DMS53 treated with DMSO at 0.1 percent for 48 hours (cell line): ENCODE measurements at regions not wholly inside any gene's neighbourhood (a gene's known extent, or its start where the extent isn't known, plus 50 kb on each side); places are given as distances from the start of the nearest gene placed in this dataset.

Source experiments
- DNase-seq: peaks from one replicate; lab custom pipeline; 2025; ENCODE audit not compliant: unreplicated experiment; lab: John Stamatoyannopoulos, UW

DNA sequence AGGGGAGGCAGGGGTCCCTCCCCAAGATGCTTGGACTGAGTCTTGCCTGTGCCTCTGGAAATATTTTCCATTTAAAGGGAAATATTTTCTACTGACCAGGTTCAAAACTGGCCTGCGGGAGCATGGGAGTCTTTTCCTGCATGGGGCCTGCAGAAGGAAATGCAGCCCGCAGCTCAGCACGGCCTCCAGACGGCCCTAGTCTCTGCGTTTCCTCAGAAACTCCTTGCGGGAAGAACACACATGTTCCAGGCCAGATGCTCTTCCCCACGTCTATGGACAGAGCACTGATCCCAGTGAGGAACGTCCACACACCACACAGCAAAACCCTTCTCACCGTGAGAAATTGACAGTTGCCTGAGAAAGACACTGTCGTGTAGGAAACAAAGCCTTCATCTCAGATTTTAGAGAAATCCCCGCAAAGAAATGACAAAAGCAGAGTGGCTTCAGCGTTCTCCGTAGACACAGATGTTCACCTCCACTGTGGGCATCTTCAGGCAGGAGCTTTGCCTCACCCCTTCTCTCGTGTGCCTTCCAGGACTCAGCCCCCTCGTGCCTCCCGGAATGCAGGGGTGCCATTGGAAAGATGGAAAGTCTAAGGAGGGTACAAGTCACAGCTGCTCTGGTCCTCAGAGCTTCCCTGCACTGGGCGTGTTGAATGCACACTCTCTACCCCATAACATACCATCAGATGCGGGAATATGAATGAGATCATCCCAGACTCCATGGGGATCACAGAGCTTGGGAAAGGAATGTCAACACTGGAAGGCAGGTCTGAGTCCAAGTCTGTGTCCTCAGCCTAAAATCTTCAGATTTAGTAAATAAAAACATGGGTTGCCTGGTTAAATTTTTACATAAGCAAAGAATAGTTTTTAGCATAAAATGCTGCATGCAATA lies 438.7 kb upstream of the SALL3 start:
- DNase-seq, result no peak

DNA sequence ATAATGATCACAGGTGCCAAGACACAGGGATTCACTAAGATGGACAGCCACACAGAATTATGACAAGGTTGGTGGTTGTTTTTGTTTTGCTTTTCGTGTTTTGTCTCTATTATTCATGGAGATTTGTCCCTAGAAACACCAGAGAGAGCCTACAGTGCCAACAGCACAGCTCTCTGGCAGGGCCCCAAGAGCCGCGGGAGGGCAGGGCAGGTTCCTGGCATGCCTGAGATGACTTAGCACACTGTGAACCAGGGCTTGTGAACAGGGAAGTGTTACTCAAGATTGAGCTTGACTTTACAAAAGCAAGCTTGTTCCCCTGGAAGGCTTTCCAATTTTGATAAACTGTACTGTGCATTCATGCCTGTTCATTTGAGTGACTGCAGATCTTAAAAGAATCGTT lies 437.4 kb upstream of the SALL3 start:
- no peak for DNase-seq

- DNase-seq, result no peak
Measured at GRCh38 chr18:78543201-78543725, 436.4 kb upstream of the SALL3 start.

GRCh38 chr18:78546281-78546680 lies 433.3 kb upstream of the SALL3 start:
- DNase-seq, result no peak

DNA sequence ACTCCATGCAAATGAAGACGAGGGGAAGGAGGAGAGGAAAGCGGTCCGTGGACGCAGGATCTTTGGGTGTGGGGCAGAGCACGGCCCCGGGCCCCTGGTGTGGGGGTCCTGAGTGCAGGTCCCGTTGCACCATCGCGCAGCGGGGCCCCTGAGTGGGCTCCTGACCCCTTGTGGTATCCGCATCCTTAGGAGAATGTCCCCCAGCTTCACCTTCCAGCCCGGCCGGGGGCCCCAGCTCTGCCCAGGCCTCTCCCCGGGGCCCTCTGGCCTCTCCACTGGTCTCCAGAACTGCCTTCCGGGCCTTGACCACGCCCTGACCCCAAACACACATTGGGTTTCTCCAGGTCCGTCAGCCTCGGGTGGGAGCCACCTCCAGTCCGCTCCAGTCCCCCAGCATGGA lies 431.8 kb upstream of the SALL3 start:
- no peak for DNase-seq

- DNase-seq, result no peak
Measured at GRCh38 chr18:78548261-78549058, 431.2 kb upstream of the SALL3 start.

- no peak for DNase-seq
Measured at GRCh38 chr18:78549971-78550370, 429.6 kb upstream of the SALL3 start.

- no peak for DNase-seq
Measured at GRCh38 chr18:78554944-78555608, 424.5 kb upstream of the SALL3 start.

DNA sequence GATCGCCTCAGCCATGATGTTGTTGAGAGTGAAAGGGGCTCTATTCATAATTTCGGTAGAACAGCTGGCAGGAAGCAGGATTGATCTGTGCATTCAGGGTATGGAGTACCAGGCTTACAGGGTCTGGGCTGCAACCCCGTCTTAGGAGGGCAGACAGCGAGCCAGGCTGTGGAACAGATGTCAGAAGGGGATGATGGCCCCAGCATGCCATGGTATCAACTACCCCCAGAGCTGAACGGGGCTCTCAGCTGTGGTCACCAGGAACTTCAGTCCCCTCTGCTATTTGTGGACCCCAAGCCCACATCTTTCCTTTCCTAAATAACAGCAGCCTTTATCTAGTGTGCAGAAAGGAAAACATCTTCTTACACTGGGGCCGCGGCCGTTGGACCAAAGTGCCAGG lies 422.2 kb upstream of the SALL3 start:
- DNase-seq, result no peak

- no peak for DNase-seq
Measured at GRCh38 chr18:78558101-78558810, 421.4 kb upstream of the SALL3 start.

DNA sequence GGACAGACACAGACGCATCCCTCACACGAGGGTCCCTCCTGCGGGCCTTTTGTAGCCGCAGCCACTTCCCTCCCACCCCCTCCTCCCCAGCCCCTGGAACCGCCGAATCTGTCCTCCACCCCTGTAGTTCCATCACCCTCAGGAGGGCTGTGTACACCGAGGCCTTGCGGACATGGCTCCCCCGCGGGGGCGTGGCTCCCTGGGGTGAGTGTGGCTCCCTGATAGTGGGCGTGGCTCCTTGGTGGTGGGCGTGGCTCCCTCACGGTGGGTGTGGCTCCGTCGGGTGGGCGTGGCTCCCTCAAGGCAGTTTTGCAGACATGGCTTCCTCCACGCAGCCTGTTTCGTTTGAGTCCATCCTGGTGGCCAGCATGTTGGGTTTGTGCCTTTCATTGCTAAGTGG lies 420.7 kb upstream of the SALL3 start:
- no peak for DNase-seq

GRCh38 chr18:78559584-78559983 lies 420.0 kb upstream of the SALL3 start:
- DNase-seq, result no peak

DNA sequence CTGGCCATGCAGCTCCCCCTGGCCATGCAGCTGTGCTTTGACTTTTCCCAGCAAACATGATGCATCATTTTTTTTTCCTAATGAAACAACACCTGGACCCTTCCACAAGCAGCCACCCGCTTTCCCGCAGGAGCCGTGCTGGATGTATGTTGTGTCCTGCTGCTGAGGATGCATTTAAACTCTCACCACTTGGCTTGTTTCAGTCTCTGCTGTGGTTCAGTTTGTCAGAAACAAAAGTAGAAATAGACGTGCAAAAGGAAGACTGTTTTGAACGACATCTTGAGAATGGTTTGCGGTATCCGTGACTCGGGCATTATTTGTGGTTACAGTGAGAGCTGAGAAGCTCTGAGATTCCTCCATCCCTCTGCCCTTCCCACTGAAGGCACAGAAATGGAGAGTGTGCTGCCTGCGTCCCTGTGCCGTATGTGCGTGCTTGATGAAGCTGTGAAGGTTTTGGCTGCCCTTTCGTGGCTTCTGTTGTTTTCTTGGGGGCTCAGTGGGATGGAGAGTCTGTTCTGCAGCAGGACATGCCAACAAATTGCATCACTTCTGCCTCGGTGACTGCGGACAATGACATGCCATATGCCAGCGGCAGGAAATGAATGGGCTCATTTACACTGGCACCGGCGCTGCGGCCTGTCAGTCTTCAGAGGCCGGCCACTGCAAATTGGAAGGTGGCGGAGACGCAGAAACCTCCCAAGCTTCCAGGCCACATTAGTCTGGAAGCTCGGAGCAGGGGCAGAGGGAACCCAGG lies 417.7 kb upstream of the SALL3 start:
- DNase-seq, result no peak

- DNase-seq, result no peak
Measured at GRCh38 chr18:78562531-78562961, 417.1 kb upstream of the SALL3 start.

GRCh38 chr18:78563110-78563509 lies 416.5 kb upstream of the SALL3 start:
- no peak for DNase-seq

- DNase-seq, result no peak
Measured at GRCh38 chr18:78564030-78564429, 415.6 kb upstream of the SALL3 start.

DNA sequence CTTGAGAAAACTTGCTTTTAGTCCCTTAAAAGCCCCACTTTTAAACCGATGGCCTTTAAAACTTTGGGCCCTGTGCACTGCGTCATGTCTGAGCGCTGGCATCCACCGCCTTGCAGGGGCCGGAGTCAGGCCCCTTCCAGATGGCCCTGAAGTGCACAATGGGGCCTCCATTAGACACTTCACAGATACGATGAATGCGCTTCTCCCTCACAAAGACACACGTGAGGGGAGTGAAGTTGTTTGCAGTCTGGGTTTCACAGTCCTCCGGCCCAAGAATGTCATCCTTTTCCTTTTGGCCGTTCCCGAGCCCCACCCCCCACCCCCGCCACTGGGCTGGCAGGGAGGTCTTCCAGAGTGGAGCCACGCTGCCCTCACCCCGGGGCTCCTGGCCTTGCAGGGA lies 415.1 kb upstream of the SALL3 start:
- no peak for DNase-seq

DNA sequence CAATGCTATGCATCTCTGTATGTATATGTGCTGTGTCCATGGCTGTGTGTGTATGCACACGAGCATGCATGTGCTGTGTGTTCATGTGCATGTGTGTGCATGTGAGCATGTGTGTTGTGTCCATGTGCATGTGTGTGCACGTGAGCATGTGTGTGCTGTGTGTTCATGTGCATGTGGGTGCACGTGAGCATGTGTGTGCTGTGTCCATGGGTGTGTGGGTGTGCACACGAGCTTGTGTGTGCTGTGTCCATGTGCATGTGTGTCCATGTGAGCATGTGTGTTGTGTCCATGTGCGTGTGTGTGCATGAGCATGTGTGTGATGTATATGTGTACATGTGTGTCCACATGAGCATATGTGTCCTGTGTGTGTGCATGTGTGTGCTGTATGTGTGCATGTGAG lies 414.4 kb upstream of the SALL3 start:
- DNase-seq, result no peak

DNA sequence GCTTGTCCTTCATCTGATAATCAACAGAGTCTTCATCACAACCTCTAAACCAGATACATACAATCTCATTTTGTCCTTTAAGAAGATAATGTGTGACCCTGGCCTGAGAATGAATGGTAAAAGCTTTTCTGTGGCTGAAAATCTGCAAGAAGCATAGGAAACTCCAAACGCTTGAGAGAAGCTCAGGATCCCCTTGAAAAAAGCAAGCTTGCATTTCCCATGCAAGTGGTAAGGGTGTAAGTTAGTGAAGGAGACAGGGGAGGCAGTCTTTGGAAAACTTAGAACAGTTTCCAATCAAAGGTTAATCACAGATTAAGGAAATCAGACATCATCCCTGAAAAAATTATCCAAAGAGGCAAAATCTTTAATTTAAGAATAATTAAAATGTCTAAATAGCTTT lies 413.6 kb upstream of the SALL3 start:
- DNase-seq, result no peak

- no peak for DNase-seq
Measured at GRCh38 chr18:78566720-78567119, 412.9 kb upstream of the SALL3 start.
